ENCODE measurements at regions not wholly inside any gene's neighbourhood (a gene's known extent, or its start where the extent isn't known, plus 50 kb on each side); places are given as distances from the start of the nearest gene placed in this dataset.
"Not testable (repeated sequence)": the region's sequence is repeated elsewhere in the genome, so short reads cannot be mapped to it uniquely, and the experiment has no call there.

DNA sequence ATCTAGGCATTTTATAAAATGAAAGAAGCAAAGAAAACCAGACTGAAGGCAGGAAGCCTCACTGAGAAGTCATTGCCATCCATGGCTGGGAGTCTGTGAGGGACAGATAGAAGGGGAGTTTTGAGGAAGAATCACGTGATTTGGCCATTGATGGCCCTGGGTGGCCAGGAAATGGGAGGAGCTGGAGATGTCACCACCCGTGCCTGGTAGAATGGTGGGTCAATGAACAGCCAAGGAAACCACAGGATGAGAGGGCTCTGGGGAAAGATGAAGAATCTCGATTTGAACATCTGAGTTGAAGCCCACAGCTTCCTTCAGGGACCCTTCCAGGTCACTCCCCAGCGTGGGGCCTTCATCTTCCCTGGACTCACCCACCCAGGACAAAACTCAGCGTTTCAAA, 103.3 kb upstream of the CHST15 start:
- TF ChIP-seq, protein P1, sequence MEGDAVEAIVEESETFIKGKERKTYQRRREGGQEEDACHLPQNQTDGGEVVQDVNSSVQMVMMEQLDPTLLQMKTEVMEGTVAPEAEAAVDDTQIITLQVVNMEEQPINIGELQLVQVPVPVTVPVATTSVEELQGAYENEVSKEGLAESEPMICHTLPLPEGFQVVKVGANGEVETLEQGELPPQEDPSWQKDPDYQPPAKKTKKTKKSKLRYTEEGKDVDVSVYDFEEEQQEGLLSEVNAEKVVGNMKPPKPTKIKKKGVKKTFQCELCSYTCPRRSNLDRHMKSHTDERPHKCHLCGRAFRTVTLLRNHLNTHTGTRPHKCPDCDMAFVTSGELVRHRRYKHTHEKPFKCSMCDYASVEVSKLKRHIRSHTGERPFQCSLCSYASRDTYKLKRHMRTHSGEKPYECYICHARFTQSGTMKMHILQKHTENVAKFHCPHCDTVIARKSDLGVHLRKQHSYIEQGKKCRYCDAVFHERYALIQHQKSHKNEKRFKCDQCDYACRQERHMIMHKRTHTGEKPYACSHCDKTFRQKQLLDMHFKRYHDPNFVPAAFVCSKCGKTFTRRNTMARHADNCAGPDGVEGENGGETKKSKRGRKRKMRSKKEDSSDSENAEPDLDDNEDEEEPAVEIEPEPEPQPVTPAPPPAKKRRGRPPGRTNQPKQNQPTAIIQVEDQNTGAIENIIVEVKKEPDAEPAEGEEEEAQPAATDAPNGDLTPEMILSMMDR (IDR thresholded peaks at IDR 0.05; ENCODE audit: insufficient read depth, missing control alignments): no peak
- no peak for FAIRE-seq

DNA sequence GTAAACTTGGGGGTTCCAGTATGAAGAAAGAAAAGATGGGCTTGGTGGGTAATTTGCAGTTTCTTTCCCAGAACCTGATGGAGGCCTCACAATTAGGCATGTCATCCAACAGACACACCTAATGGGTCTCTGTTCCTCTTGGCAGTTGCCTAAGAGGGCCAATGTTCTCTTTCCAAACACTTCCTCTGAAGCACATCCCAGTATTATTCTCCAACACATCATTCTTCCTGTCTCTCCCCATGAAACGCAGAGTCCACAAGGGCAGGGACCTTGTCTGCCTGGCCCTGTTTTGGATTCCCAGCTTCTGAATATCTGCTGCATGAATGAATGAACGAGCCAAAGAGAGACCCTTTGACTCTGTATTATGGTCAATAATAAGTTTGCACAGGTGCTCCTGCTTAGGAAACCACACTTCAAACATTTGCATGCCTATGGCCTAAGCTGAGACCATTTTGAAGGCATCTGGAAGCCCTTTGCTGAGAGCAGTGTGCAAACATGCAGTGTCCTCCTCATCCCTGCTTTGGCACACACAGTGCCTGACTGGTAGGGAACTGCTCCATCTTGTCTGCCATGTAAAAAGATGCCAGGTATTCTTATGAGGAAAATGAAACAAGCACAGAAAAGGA, 100.9 kb upstream of the CHST15 start:
- TF ChIP-seq, protein P1 (IDR thresholded peaks at IDR 0.05; ENCODE audit: insufficient read depth, missing control alignments): no peak
- FAIRE-seq: no peak

More for the DNA sequence above, 103.3 kb upstream of the CHST15 start:
- DNase-seq (ENCODE audit: insufficient read length, low spot score): no peak

DNA sequence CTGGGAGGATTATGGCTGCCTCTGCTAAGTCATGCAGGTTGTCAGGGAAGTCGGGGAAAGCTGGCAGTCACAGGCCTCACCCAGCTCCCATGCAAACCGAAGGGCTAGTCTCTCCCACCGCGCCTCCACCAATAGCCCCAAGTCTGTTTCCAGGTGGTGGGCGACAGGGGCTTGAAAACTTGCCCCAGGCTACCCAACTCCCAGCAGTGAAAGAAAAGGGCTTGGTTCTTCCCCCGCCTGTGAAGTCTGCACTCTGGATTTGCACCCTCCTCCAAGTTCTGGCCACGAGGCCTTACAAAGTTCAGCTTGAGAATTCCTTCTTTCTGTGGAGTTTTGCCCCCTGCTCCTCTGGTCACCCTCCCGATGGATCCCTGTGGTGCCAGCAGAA, 99.9 kb upstream of the CHST15 start:
- TF ChIP-seq, protein P1 (IDR thresholded peaks at IDR 0.05; ENCODE audit: insufficient read depth, missing control alignments): no peak
- FAIRE-seq: no peak
- no peak for DNase-seq (ENCODE audit: insufficient read length, low spot score)

More for the DNA sequence above, 100.9 kb upstream of the CHST15 start:
- DNase-seq (ENCODE audit: insufficient read length, low spot score): no peak

DNA sequence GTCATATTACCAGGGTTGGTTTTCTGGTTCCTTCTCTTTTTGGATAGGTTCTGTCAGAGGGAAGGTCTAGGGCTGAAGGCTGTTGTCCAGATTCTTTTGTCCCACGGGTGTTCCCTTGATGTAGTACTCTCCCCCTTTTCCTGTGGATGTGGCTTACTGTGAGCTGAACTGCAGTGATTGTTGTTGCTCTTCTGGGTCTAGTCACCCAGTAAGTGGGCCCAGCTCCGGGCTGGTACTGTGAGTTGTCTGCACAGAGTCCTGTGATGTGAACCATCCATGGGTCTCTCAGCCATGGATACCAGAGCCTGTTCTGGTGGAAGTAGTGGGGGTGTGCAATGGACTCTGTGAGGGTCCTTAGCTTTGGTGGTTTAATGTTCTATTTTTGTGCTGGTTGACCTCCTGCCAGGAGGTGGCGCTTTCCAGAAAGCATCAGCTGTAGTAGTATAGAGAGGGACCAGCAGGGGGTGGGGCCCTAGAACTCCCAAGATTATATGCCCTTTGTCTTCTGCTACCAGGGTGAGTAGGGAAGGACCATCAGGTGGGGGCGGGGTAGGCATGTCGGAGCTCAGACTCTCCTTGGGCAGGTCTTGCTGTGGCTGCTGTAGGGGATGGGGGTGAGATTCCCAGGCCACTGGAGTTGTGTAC, 99.4 kb upstream of the CHST15 start:
- not testable (repeated sequence) for DNase-seq (ENCODE audit: insufficient read length, low spot score); FAIRE-seq

DNA sequence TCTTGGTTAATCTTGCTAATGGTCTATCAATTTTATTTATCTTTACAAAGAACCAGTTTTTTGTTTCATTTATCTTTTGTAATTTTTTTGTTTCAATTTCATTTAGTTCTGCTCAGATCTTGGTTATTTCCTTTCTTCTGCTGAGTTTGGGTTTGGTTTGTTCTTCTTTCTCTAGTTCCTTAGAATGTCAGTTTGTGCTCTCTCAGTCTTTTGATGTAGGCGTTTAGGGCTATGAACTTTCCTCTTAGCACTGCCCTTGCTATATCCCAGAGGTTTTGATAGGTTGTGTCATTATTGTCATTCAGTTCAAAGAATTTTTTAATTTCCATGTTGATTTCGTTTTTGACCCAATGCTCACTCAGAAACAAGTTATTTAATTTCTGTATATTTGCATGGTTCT, 97.1 kb upstream of the CHST15 start:
- FAIRE-seq; DNase-seq (ENCODE audit: insufficient read length, low spot score): not testable (repeated sequence)

DNA sequence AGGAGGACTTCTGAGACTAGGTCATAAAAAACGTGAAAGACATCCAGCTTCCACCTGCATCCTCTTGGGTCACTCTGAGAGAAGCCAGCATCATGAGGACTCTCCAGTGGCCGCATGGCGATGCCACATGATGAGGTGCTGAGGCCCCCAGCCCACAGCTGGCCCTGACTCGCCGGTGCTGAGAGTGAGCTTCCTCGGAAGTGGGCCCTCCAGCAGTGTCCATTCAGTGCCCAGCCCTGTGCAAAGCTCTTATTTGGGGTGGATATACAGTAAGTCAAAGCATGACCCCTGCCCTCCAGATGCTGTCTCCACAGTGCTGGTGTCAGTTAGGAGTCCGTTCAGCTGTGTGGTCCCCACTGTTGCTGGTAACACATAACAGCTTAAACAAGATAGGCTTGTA, 93.6 kb upstream of the CHST15 start:
- TF ChIP-seq, protein P1 (IDR thresholded peaks at IDR 0.05; ENCODE audit: insufficient read depth, missing control alignments): no peak
- FAIRE-seq (no peak), DNase-seq (ENCODE audit: insufficient read length, low spot score) (no peak)

DNA sequence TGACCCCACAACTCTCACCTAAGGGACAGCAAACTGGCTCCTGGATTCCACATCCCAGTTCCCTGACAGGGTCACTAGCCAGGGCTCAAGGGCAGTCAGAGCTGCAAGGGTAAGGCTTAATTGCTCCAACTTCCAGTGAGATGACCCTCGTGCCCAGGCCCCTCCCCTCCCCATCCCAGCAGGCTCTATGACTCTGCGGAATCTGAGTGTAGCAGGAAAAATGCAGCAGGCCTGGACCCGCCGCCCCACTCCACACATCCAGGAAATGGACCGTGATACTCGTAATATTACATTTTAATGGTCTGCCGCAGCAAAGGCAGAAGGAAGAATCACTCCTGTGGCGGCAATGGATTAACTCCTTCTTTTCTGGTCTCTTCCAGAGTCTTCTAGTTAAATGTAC, 91.7 kb upstream of the CHST15 start:
- FAIRE-seq: no peak
- DNase-seq (ENCODE audit: insufficient read length, low spot score): no peak
- TF ChIP-seq, protein P1 (IDR thresholded peaks at IDR 0.05; ENCODE audit: insufficient read depth, missing control alignments): no peak

DNA sequence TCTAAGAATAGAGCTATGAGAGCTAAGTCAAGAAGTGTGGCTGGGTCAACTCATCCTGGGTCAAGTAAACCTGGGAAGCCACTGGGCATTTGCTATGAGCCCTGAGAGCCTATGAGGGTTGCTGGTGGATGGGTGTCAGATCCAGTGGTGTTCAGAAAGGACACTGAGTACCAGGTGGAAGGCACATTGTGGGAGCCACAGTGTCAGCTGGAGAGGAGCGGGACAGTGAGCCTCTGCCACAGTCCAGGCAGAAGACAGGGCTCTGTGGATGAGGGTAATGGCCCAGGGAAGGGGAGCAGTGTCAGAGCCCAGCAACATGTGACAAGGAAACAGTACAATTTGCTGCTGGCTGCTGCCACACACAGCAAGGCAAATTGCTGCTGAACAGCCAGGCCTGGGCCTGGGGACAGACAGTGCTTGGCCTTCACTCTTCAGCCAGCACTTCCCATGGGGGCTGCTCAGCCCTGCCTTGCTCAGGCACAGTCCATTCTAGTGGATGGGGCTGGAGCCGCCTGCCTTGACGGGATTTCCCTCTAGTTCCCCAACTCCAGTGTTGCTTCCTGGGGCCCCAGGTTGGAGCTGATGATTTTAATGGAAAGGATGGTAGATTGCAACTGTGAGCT, 90.9 kb upstream of the CHST15 start:
- TF ChIP-seq, protein P1 (IDR thresholded peaks at IDR 0.05; ENCODE audit: insufficient read depth, missing control alignments): no peak
- no peak for FAIRE-seq
- DNase-seq (ENCODE audit: insufficient read length, low spot score): no peak

All from D721Med (cell line).